K562 (cell line): ENCODE measurements at regions not wholly inside any gene's neighbourhood (a gene's known extent, or its start where the extent isn't known, plus 50 kb on each side); places are given as distances from the start of the nearest gene placed in this dataset.

ENCODE experiments used
- ATAC-seq: fragments of 200-7000 bp; cut with Tn5 transposase; 3 replicates; pipeline ENCODE4 v1.9.1; 2020; ENCODE audit warnings: moderate library complexity
- BruUV-seq: library from RNA; stranded (reverse); fragments of 400-500 nt; replicated peaks from 2 replicates; lab custom pipeline; 2021; lab: Mats Ljungman, UMichigan
- CTCF ChIA-PET: fragments of 300-600 bp; formaldehyde crosslinking; extraction: SDS; loops from one replicate; lab custom pipeline; 2021; ENCODE audit warnings: low intra/inter-chr PET ratio; lab: Yijun Ruan, JAX
- POLR2A ChIA-PET: fragments of 300-600, 350-650 bp; sonication (Branson Sonifier 250); formaldehyde crosslinking; extraction: SDS; loops from one replicate; lab custom pipeline; 2021; ENCODE audit warnings: antibody characterized with exemption, inconsistent platforms; lab: Yijun Ruan, JAX
- DNase-seq, 4 experiments: peaks; one replicate each; pipeline versions ENCODE4 v3.0.0 to v3.0.0-alpha.2; 2011 to 2018; ENCODE audit warnings: low spot score in 3 of 4, mixed read lengths in 3 of 4; ENCODE audit errors: extremely low read depth in 1 of 4
- FAIRE-seq: peaks from 2 replicates; lab custom pipeline; 2011; peaks lifted over from hg19 to GRCh38; lab: Jason Lieb, UNC
- H2AFZ ChIP-seq: 2 replicates; pipeline ENCODE4 v1.6.0; 2011; ENCODE audit warnings: low read depth, low read length, control low read depth, inconsistent platforms
- H3K27ac ChIP-seq: fragments of 200-600 bp; 3 replicates; pipeline ENCODE4 v1.8.0; 2011; ENCODE audit warnings: low read depth, mild to moderate bottlenecking, control low read depth, inconsistent platforms, low read length, moderate library complexity, mixed read lengths; ENCODE audit errors: extremely low read depth
- H3K27me3 ChIP-seq, 2 experiments: fragments of 300-600 bp in 1 of 2; 2 replicates in 1 of 2; 3 replicates in 1 of 2; pipeline versions ENCODE4 v1.6.0 to v1.8.0; 2011; ENCODE audit warnings: inconsistent platforms in 2 of 2, low read length in 2 of 2, mild to moderate bottlenecking in 1 of 2, mixed read lengths in 1 of 2, moderate library complexity in 1 of 2; ENCODE audit not compliant: control insufficient read depth in 2 of 2, insufficient read depth in 2 of 2
- H3K36me3 ChIP-seq: fragments of 300-600 bp; 3 replicates; pipeline ENCODE4 v1.8.0; 2011; ENCODE audit warnings: mild to moderate bottlenecking, low read length, inconsistent platforms; ENCODE audit not compliant: control insufficient read depth, insufficient read depth
- H3K4me1 ChIP-seq, 2 experiments: fragments of 200-600 bp in 1 of 2; replicated peaks in 1 of 2; 2 replicates in 1 of 2; 3 replicates in 1 of 2; pipeline versions ENCODE4 v1.5.1 to v1.8.0; 2011; ENCODE audit warnings: inconsistent platforms in 2 of 2, low read length in 2 of 2, mild to moderate bottlenecking in 1 of 2, mixed read lengths in 1 of 2, moderate library complexity in 1 of 2; ENCODE audit not compliant: control insufficient read depth in 2 of 2, insufficient read depth in 2 of 2
- H3K4me2 ChIP-seq: 2 replicates; pipeline ENCODE4 v1.6.1; 2011; ENCODE audit warnings: low read length, control low read depth, inconsistent platforms, mixed read lengths; ENCODE audit not compliant: insufficient read depth
- H3K4me3 ChIP-seq: fragments of 200-600 bp; sonication (generic), shearing (Covaris generic); 2 replicates; pipeline ENCODE4 v1.5.1; 2016; ENCODE audit warnings: control low read depth, inconsistent platforms
- H3K79me2 ChIP-seq: fragments of 200-600 bp; 3 replicates; pipeline ENCODE4 v1.8.0; 2011; ENCODE audit warnings: low read length, inconsistent platforms; ENCODE audit not compliant: control insufficient read depth, insufficient read depth
- H3K9ac ChIP-seq, 2 experiments: 2 replicates each; pipeline versions ENCODE4 v1.6.0 to v1.6.1; 2011; ENCODE audit warnings: low read depth in 2 of 2, low read length in 2 of 2, control low read depth in 1 of 2, inconsistent platforms in 1 of 2, mild to moderate bottlenecking in 1 of 2, mixed read lengths in 1 of 2; ENCODE audit not compliant: insufficient read depth in 1 of 2
- H3K9me1 ChIP-seq: one replicate; pipeline ENCODE4 v1.6.0; 2011; ENCODE audit warnings: inconsistent platforms, mild to moderate bottlenecking, low read length, moderate library complexity; ENCODE audit not compliant: control insufficient read depth, insufficient read depth
- H3K9me3 ChIP-seq: replicated peaks from 2 replicates; pipeline ENCODE4 v1.5.1; 2011; ENCODE audit warnings: low read depth, low read length, inconsistent platforms; ENCODE audit not compliant: control insufficient read depth, insufficient read depth
- H4K20me1 ChIP-seq: replicated peaks from 2 replicates; pipeline ENCODE4 v1.6.1; 2011; ENCODE audit warnings: low read length, inconsistent platforms, mixed read lengths; ENCODE audit not compliant: control insufficient read depth, insufficient read depth
- KLF1 ChIP-seq: fragments of 450-650 bp; IDR thresholded peaks from 2 replicates; pipeline ENCODE4 v1.6.1; 2016; ENCODE audit warnings: missing genetic modification characterization, missing compliant biosample characterization
- MGA ChIP-seq: fragments of 450-650 bp; IDR thresholded peaks from 2 replicates; pipeline ENCODE4 v1.6.1; 2016; ENCODE audit warnings: mild to moderate bottlenecking, moderate library complexity
- MTA1 ChIP-seq: fragments of 450-650 bp; IDR thresholded peaks from 2 replicates; pipeline ENCODE4 v1.6.1; 2017; ENCODE audit warnings: borderline replicate concordance
- ZBTB2 ChIP-seq: fragments of 450-650 bp; IDR thresholded peaks from 2 replicates; pipeline ENCODE4 v1.6.1; 2016; ENCODE audit warnings: antibody characterized with exemption
- ZNF76 ChIP-seq: fragments of 250-450 bp; sonication (Bioruptor Pico); IDR thresholded peaks from 2 replicates; pipeline ENCODE4 v1.4.0; 2020; ENCODE audit warnings: mild to moderate bottlenecking, moderate library complexity, borderline replicate concordance
- WGBS: fragments of 100-300 bp; shearing (Covaris generic); methylation state at CpG from one replicate; pipeline ENCODE4 v1.1.6; 2016; ENCODE audit warnings: low coverage, mixed read lengths; ENCODE audit not compliant: insufficient coverage; ENCODE audit errors: missing lambda C conversion rate; 5-methylcytosine and 5-hydroxymethylcytosine counted together
- in situ Hi-C: fragments of 300-500 bp; cut with MboI; formaldehyde crosslinking; loops from 4 replicates; pipeline ENCODE4 v1.15.0; 2018; ENCODE audit warnings: inconsistent platforms, mixed read lengths
- intact Hi-C: fragments of 100-400 bp; cut with micrococcal nuclease; formaldehyde crosslinking; loops from 2 replicates; pipeline ENCODE4 v1.14.2; 2022

GRCh38 chr5:29263915-29264351 lies 1929.6 kb upstream of the CDH6 start:
- POLR2A ChIA-PET: no interaction called here
- Histone ChIP-seq H3K9me3 (no peaks in the 10 kb centered on the region), H4K20me1 (no peaks in the 10 kb centered on the region), H3K27ac (no peak overlapping the region), H3K4me3 (no peak overlapping the region), H3K4me2 (no peak overlapping the region), H3K9ac (no peak overlapping the region), H3K4me1 (no peaks in the 10 kb centered on the region), H2AFZ (no peak overlapping the region), H3K27me3 (no peaks in the 10 kb centered on the region), H3K36me3 (no peaks in the 10 kb centered on the region), H3K9me1 (no peaks in the 10 kb centered on the region), H3K79me2 (no peaks in the 10 kb centered on the region)
- 4% methylated on average over 4 of the region's 4 CpGs for WGBS
- CTCF ChIA-PET: no interaction called here
- intact Hi-C loops: no loop called here
- ATAC-seq (no peak), FAIRE-seq (no peak), DNase-seq (no peak)
- BruUV-seq: no TSS peak
- in situ Hi-C loops: no loop called here
- no peak for TF ChIP-seq KLF1 (tag)
- no peak for TF ChIP-seq ZBTB2
- TF ChIP-seq MGA: no peak
- TF ChIP-seq MTA1: no peak
- TF ChIP-seq ZNF76 (CRISPR knock-in tag): no peak
